IgD-negative memory B cell (primary cell): ENCODE measurements at regions not wholly inside any gene's neighbourhood (a gene's known extent, or its start where the extent isn't known, plus 50 kb on each side); places are given as distances from the start of the nearest gene placed in this dataset.

Source experiments
- H3K27ac Mint-ChIP-seq, 3 donors: one replicate each; pipeline ENCODE4 v1.8.0; 2020 to 2022; ENCODE audit warnings: mild to moderate bottlenecking in 3 of 3, mixed read lengths in 3 of 3, moderate library complexity in 1 of 3
- H3K27me3 Mint-ChIP-seq: one replicate; pipeline ENCODE4 v1.8.0; 2021; ENCODE audit warnings: mixed read lengths
- H3K36me3 Mint-ChIP-seq: one replicate; pipeline ENCODE4 v1.8.0; 2020; ENCODE audit warnings: mild to moderate bottlenecking, mixed read lengths
- H3K4me1 Mint-ChIP-seq, 3 donors: one replicate each; pipeline ENCODE4 v1.8.0; 2020 to 2022; ENCODE audit warnings: mixed read lengths in 3 of 3, mild to moderate bottlenecking in 1 of 3
- H3K4me3 Mint-ChIP-seq, 4 donors: one replicate each; pipeline ENCODE4 v1.8.0; 2020 to 2022; ENCODE audit warnings: mild to moderate bottlenecking in 4 of 4, mixed read lengths in 4 of 4, moderate library complexity in 3 of 4
- H3K9me3 Mint-ChIP-seq, 3 donors: one replicate each; pipeline ENCODE4 v1.8.0; 2020 to 2021; ENCODE audit warnings: mixed read lengths in 3 of 3, mild to moderate bottlenecking in 1 of 3

DNA sequence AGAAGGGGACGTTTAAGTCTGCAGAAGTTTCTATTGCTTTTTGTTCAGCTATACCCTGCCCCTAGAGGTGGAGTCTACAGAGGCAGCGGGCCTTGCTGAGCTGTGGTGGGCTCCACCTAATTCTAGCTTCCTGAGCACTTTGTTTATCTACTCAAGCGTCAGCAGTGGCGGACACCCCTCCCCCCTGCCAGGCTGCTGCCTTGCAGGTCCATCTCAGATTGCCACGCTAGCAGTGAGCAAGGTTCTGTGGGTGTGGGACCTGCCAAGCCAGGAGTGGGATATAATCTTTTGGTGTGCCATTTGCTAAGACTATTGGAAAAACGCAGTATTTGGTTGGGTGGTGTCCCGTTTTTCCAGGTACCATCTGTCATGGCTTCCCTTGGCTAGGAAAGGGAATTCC, 147.3 kb upstream of the PRPS1L1 start:
- Mint-ChIP-seq H3K27me3 (no peaks in the 10 kb centered on the region), H3K4me3 (peak overlapping the region in 1 of 4 donors; percentile 56), H3K27ac (no peak overlapping the region), H3K4me1 (peaks cover 24 to 39% (median 35%) of the 10 kb centered on the region in 3 donors), H3K9me3 (peaks cover 0 to 7% (median 6%) of the 10 kb centered on the region in 3 donors), H3K36me3 (peaks cover 2% of the 10 kb centered on the region)

DNA sequence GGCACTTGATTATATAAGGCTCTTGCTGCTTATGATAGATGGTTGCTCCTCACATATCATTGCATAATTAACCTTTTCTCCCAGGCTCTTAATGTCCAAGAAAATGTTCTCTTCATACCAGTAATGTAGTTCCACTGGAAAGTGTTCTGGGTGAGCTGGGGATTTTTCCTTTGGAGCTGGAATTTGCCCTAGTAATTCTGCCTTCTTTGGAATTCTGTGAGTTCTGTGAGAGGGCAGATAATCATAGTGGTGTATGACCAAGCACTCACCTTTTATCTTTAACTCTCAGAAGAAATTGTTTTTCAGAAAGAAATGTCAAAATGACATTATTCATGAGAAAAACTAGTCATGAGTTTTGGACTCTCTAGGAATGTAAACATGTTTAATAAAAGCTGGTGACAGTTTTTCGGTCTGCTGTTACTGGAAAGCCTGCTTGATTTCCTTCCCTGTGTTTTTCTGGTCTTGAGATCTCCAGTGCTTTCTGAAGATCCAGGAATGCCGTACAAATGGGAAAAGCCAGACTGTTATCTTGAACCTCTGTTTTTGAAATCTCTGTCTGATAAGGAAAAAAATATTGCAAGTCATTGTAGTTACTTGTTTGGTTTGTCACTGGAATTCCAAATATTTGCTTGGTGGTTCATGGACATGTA, 148.3 kb upstream of the PRPS1L1 start:
- H3K27me3 Mint-ChIP-seq, result no peaks in the 10 kb centered on the region
- peaks cover 2% of the 10 kb centered on the region for H3K36me3 Mint-ChIP-seq
- H3K4me1 Mint-ChIP-seq, result peaks cover 24 to 42% (median 39%) of the 10 kb centered on the region in 3 donors
- no peak overlapping the region for H3K27ac Mint-ChIP-seq
- peaks cover 0 to 7% (median 3%) of the 10 kb centered on the region in 3 donors for H3K9me3 Mint-ChIP-seq
- H3K4me3 Mint-ChIP-seq, result peak overlapping the region in 2 of 4 donors; percentile 25 to 49

DNA sequence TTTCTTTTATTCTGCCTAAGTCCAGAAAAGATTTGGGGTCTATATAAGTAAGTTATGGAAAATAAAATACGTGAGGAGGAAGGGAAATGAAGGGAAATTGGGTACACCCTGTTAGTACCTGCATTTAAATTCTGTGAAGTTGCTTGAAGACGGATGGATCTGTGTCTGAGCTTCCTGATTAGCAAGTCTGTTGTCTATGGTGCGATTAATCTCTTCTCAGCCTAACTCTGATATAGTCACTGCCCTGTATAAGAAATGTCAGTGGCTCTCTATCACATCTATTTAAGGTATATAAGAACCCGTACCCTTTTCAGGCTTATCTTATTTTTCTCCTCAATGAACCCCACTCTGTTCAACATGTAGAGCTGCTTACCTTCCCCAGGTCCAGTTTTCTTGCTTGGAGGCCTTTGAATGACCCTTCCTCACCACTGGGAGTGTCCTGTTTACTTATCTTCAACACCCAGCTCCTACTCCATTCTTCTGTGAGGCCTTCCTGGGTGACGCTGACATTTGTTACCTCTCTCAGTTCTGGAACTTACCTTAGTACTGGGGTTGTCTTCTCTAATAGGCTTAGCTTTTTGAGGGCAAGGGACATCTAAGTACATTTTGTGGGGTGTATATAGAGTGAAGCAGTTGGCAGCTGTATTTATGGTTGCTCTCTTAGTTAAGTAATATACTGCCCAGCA, 149.6 kb upstream of the PRPS1L1 start:
- Mint-ChIP-seq H3K9me3 (peaks cover 0 to 7% (median 3%) of the 10 kb centered on the region in 3 donors), H3K27me3 (no peaks in the 10 kb centered on the region), H3K27ac (peak overlapping the region; percentile 25 to 76 (median 55)), H3K4me3 (peak overlapping the region in 2 of 4 donors; percentile 91), H3K36me3 (peaks cover 2% of the 10 kb centered on the region), H3K4me1 (peaks cover 24 to 46% (median 39%) of the 10 kb centered on the region in 3 donors)

DNA sequence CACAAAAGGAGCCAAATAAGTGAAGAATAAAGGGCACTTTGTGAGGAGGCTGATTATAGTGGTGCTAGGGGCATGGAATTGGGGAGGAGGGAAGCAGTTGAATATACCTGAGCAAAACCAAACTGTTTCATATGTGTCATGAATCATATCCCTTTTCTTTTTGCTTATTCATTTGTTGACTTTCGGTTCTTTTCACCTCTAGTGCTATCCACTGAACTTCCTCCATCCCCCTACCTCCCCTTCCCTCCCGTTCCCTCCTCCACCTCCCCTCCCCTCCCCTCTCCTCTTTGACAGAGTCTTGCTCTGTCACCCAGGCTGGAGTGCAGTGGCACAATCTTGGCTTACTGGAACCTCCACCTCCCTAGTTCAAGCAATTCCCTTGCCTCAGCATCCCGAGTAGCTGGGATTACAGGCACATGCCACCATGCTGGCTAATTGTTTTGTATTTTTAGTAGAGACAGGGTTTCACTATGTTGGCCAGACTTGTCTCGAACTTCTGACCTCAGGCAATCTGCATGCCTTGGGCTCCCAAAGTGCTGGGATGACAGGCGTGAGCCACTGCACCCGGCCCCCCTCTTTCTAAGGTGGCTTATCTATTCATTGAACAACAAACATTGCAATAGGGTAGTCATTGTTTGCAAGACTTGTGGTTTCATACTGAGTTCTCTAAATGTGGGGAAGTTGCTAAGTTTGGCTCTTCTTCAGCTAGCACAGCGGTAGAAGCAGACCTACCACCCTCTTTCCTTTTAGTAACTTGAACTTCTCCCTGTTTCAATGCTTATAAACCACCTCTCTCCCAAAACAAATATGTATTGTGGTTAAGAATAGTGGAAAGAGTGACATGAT, 150.4 kb upstream of the PRPS1L1 start:
- peak overlapping the region; percentile 25 to 76 (median 55) for H3K27ac Mint-ChIP-seq
- peak overlapping the region; percentile 28 to 91 (median 79) for H3K4me3 Mint-ChIP-seq
- no peaks in the 10 kb centered on the region for H3K27me3 Mint-ChIP-seq
- peaks cover 0 to 5% (median 3%) of the 10 kb centered on the region in 3 donors for H3K9me3 Mint-ChIP-seq
- peaks cover 24 to 52% (median 39%) of the 10 kb centered on the region in 3 donors for H3K4me1 Mint-ChIP-seq
- H3K36me3 Mint-ChIP-seq, result peaks cover 2% of the 10 kb centered on the region

DNA sequence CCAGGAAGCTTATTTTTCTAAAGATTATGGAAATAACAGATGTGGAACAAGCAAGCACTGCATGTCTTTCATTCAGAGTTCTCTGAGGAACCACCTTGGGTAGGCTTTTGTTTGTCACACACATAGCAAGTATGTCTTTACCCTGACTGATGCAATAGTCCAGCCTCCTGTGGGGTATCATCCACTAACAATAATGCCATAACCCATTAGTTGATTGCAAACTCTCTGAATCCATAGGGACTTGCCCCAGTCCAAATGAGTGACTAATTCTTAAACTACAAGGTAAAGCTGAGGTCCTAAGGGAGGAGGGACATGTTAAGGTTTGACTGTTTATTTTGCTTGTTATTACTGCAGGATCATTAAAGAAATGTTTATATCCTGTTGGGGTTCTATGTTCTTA, 151.4 kb upstream of the PRPS1L1 start:
- peaks cover 24 to 52% (median 35%) of the 10 kb centered on the region in 3 donors for H3K4me1 Mint-ChIP-seq
- H3K9me3 Mint-ChIP-seq, result peaks cover 0 to under 1% (median under 1%) of the 10 kb centered on the region in 3 donors
- H3K27ac Mint-ChIP-seq, result no peak overlapping the region
- H3K27me3 Mint-ChIP-seq, result no peaks in the 10 kb centered on the region
- H3K4me3 Mint-ChIP-seq, result peak overlapping the region in 1 of 4 donors; percentile 30
- no peaks in the 10 kb centered on the region for H3K36me3 Mint-ChIP-seq

DNA sequence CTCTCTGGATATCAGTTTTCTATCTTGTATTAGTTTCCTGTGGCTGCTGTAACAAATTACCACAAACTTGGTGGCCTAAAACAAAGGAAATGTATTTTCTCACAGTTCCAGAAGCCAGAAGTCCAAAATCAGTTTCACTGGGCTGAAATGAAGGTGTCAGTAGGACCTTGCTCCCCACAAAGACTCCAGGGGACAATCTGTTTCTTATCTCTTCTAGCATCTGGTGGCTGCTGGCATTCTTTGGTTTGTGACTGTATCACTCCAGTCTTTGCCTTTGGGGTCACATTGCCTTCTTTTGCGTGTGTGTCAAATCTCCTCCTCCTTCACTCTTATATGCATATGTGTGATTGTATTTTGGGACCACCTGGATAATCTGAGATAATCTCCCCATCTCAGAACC, 153.0 kb upstream of the PRPS1L1 start:
- Mint-ChIP-seq H3K9me3 (no peaks in the 10 kb centered on the region), H3K27ac (no peak overlapping the region), H3K27me3 (no peaks in the 10 kb centered on the region), H3K4me1 (peaks cover 24 to 46% (median 26%) of the 10 kb centered on the region in 3 donors), H3K36me3 (no peaks in the 10 kb centered on the region), H3K4me3 (no peak overlapping the region)

DNA sequence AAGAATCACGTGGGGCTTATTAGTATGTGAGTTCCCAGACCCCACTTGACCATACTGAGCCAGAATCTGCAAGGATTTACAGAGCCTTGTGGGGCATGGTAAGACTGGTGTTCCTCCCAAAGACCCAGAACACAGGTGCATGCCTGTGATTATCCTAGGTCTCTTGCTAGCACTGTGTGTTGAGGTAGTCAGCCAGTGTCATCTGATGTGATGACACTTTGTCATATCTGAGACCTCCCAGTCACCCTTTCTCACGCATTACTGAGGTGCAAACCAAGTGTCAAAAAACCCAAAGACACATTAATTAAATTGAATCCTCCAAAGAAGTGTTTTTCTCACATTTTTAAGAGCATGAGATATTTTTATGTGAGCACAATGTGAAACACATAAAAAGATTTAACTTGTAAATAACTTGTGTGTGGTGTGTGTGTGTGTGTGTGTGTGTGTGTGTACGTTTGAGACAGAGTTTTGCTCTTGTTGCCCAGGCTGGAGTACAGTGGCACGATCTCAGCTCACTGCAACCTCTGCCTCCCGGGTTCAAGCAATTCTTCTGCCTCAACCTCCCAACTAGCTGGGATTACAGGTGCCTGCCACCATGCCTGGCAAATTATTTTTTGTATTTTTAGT, 162.0 kb upstream of the PRPS1L1 start:
- no peak overlapping the region for H3K4me3 Mint-ChIP-seq
- no peaks in the 10 kb centered on the region for H3K27me3 Mint-ChIP-seq
- no peak overlapping the region for H3K27ac Mint-ChIP-seq

DNA sequence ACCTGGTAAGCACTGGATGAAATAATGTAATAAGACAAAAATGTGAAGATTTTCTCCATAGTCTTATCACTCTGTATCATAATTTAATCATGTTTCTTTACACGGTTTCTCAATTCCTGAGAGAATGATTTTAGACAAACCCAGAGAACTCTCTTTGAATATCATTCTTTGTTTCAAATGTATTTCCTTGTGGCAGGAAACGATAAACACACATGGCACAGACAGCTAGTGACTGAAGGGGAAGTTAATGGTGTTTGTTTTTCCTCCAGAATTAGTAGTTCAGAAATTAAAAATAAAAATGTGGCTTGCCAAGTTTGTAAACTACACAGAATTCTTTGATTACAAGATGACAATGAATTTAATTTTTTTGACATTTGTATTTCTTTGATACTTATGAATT, 163.7 kb upstream of the PRPS1L1 start:
- Mint-ChIP-seq H3K27ac (no peak overlapping the region), H3K4me3 (peak overlapping the region in 1 of 4 donors; percentile 28), H3K9me3 (peaks cover 0 to 2% (median 2%) of the 10 kb centered on the region in 3 donors), H3K4me1 (peaks cover 0 to 5% (median 4%) of the 10 kb centered on the region in 3 donors), H3K36me3 (no peaks in the 10 kb centered on the region), H3K27me3 (no peaks in the 10 kb centered on the region)

More for the DNA sequence above, 162.0 kb upstream of the PRPS1L1 start:
- Mint-ChIP-seq H3K36me3 (no peaks in the 10 kb centered on the region), H3K9me3 (peaks cover 0 to 2% (median 2%) of the 10 kb centered on the region in 3 donors), H3K4me1 (peaks cover 0 to 5% (median 4%) of the 10 kb centered on the region in 3 donors)

DNA sequence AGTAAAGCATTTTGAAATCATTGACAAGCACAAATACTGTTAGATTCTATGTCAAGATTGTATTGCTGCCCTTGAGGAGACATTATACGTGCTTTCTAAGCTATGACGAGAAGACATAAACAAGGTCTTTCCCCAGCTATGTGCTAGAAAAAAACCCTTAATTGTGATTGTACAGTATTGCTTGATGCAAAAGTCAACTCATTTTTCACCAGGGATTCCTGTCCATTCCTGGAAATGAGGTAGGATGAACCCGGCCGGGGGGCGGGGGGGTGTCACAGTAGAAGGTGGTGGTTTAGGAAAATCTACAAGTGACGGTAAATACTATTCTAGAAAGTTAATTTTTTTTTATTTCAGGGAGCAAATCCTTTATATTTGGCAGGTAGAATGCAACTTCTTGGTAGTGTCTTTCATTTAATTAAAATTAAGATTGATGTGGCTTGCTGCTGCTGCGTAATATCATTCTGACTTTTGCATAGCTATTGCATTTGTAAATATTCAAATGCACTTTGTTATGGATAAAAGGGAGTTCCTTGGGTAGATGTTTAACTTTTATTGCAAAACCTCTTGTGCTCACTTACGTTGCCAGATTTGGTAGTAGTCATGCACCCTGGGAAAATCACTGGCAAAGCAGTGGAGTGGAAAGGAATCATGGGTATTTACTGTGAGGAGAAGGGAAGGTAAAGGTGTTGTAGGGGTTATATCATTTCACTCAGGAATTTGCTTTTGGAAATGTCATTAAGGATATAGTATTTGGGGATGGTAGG, 164.4 kb upstream of the PRPS1L1 start:
- no peaks in the 10 kb centered on the region for H3K27me3 Mint-ChIP-seq
- no peak overlapping the region for H3K4me3 Mint-ChIP-seq
- H3K27ac Mint-ChIP-seq, result no peak overlapping the region
- H3K36me3 Mint-ChIP-seq, result no peaks in the 10 kb centered on the region
- H3K4me1 Mint-ChIP-seq, result peaks cover 0 to 5% (median 4%) of the 10 kb centered on the region in 3 donors
- H3K9me3 Mint-ChIP-seq, result peaks cover 0 to 2% (median 2%) of the 10 kb centered on the region in 3 donors

DNA sequence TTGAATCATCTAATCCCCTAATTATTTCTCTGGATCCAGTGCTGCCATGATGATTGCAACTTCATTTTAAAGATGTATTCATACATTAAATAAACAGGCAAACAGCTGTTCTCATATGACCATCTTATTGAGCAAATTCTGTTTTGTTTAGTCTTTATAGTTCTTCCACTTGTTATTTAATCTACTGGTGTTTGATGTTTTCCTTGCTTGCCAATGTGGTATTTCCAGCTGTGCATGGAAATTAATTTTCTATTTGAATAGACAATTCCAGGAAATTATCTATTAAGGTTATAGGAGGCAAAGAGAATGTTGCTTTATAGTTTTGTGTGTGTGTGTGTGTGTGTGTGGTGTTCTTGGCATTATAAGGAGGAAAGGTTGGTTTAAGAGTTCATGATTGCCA, 167.0 kb upstream of the PRPS1L1 start:
- Mint-ChIP-seq H3K36me3 (no peaks in the 10 kb centered on the region), H3K9me3 (peaks cover 0 to 2% (median 0%) of the 10 kb centered on the region in 3 donors)

DNA sequence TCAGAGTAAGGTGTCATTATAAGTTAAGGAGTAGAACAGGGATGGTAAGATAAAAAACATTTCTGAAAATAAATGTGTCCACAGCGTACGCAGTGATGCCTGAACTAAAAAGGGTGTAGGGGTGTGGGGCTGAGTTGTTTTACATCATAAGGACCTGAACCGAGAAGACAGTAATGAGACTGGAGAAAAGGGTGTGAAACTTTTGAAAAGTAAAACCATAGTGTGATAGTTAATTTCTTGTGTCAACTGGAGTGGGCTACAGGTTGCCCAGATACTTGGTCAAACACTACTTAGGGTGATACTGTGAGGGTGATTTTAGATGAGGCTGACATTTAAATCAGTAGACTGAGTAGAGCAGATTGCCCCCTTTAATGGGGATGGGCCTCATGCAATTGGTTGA, 169.0 kb upstream of the PRPS1L1 start:
- Mint-ChIP-seq H3K9me3 (peaks cover 0 to 2% (median 0%) of the 10 kb centered on the region in 3 donors), H3K4me1 (peaks cover 0 to 1% (median 0%) of the 10 kb centered on the region in 3 donors), H3K4me3 (no peak overlapping the region), H3K27me3 (no peaks in the 10 kb centered on the region), H3K36me3 (no peaks in the 10 kb centered on the region), H3K27ac (no peak overlapping the region)

More for the DNA sequence above, 167.0 kb upstream of the PRPS1L1 start:
- Mint-ChIP-seq H3K27me3 (no peaks in the 10 kb centered on the region), H3K27ac (no peak overlapping the region), H3K4me3 (no peak overlapping the region), H3K4me1 (peaks cover 0 to 5% (median 4%) of the 10 kb centered on the region in 3 donors)

DNA sequence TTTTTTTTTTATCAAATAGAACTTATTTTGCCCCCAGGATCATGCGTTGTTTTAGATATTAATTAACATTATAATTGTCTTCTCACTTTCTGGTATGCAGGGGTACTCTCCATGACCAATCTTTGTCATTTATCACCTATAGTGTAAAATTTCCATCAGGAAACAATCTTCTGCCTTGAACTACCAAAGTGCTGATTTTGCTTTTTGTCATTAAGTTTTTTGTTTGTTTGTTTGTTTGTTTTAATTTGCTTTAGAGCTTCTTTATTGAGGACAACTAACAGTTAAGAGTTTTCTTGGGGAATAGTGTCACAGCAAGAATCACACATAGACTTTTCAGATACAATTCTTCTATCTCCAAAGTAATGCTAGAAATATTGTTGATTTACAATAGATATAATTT, 171.2 kb upstream of the PRPS1L1 start:
- Mint-ChIP-seq H3K4me3 (no peak overlapping the region), H3K9me3 (peaks cover 0 to 2% (median 0%) of the 10 kb centered on the region in 3 donors), H3K27ac (no peak overlapping the region), H3K27me3 (no peaks in the 10 kb centered on the region), H3K36me3 (no peaks in the 10 kb centered on the region), H3K4me1 (peaks cover 14 to 21% (median 16%) of the 10 kb centered on the region in 3 donors)

DNA sequence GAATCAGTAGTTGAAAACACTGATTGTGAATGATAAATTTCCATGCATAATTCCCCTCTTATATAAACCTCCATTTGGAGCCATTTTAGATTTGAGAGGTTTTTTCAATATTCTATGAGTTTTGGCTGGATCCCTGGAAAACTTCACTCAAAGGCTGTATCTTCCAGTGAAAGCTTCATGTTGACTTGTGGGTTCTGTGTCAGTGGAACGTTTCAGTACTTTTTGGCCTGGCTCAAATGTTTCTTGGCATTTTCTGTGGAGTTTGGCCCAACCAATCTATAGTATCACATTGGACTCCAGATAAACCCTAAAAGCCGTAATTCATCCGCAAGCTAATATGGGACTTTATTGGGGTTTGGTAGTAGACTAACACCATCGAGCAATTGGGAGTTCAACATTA, 172.6 kb upstream of the PRPS1L1 start:
- H3K36me3 Mint-ChIP-seq, result no peaks in the 10 kb centered on the region
- H3K9me3 Mint-ChIP-seq, result peaks cover 0 to 2% (median 0%) of the 10 kb centered on the region in 3 donors
- no peaks in the 10 kb centered on the region for H3K27me3 Mint-ChIP-seq
- no peak overlapping the region for H3K4me3 Mint-ChIP-seq
- H3K27ac Mint-ChIP-seq, result no peak overlapping the region
- peaks cover 14 to 21% (median 16%) of the 10 kb centered on the region in 3 donors for H3K4me1 Mint-ChIP-seq

DNA sequence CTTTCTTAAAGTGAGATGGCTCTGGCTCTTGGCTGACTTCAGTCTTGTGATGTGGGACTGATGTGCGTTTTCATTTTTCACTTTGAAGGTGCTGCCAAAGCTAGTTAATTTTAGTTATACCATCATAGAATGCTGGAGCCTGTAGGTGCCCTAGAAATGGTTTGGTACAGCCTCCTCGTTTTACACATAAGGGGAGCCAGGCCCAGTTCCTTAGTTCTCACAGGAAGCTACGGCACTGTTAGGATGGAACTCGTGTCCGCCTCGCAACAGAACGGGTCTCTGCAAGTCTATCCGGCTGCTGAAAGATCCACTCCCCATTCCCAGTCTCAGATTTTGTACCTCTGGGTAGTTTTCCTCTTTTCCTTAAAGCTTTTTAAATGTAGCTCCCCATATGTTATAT, 173.2 kb upstream of the PRPS1L1 start:
- H3K27ac Mint-ChIP-seq, result no peak overlapping the region
- H3K4me1 Mint-ChIP-seq, result peaks cover 14 to 21% (median 16%) of the 10 kb centered on the region in 3 donors
- H3K9me3 Mint-ChIP-seq, result peaks cover 0 to 2% (median 0%) of the 10 kb centered on the region in 3 donors
- no peaks in the 10 kb centered on the region for H3K36me3 Mint-ChIP-seq
- H3K4me3 Mint-ChIP-seq, result no peak overlapping the region
- H3K27me3 Mint-ChIP-seq, result no peaks in the 10 kb centered on the region
